ENCODE measurements at regions not wholly inside any gene's neighbourhood (a gene's known extent, or its start where the extent isn't known, plus 50 kb on each side); places are given as distances from the start of the nearest gene placed in this dataset.

DNA sequence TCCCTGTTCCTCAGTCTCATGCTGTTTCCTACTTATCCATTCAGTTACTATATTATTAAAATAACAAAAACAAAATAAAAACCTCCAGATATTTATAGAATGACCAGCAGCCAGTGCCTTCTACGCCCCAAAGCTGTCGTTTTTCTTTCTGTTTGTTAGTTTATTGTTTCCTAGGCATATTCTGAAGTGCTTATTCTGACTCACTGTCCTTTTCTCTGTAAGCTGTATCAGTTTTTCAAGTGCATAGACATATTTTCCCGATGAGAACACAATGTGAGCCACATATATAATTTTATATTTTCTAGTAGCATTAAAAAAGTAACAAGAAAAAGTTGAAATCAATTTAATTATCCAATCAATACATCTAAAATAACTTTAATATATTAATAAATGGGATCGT, 2158.6 kb upstream of the TENM3 start:
- TF ChIP-seq, protein P1, sequence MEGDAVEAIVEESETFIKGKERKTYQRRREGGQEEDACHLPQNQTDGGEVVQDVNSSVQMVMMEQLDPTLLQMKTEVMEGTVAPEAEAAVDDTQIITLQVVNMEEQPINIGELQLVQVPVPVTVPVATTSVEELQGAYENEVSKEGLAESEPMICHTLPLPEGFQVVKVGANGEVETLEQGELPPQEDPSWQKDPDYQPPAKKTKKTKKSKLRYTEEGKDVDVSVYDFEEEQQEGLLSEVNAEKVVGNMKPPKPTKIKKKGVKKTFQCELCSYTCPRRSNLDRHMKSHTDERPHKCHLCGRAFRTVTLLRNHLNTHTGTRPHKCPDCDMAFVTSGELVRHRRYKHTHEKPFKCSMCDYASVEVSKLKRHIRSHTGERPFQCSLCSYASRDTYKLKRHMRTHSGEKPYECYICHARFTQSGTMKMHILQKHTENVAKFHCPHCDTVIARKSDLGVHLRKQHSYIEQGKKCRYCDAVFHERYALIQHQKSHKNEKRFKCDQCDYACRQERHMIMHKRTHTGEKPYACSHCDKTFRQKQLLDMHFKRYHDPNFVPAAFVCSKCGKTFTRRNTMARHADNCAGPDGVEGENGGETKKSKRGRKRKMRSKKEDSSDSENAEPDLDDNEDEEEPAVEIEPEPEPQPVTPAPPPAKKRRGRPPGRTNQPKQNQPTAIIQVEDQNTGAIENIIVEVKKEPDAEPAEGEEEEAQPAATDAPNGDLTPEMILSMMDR (IDR thresholded peaks at IDR 0.05): no peak
- no peak for TF ChIP-seq POLR2A (IDR thresholded peaks at IDR 0.05)
